ENCODE measurements at regions not wholly inside any gene's neighbourhood (a gene's known extent, or its start where the extent isn't known, plus 50 kb on each side); places are given as distances from the start of the nearest gene placed in this dataset.
A peak's percentile ranks its signal among the peaks of the same experiment; 100 is the strongest.

GRCh38 chr11:116148056-116148455 is 624.7 kb downstream of the BUD13 start:
- peak in 2 of 11 donors; percentile 13 to 22 for DNase-seq (ENCODE audit: extremely low read depth in 1 of 11, low read depth in 9 of 11, low spot score in 4 of 11)

GRCh38 chr11:116145187-116145865 is 627.5 kb downstream of the BUD13 start:
- DNase-seq (ENCODE audit: extremely low read depth in 1 of 11, low read depth in 9 of 11, low spot score in 4 of 11): no peak

GRCh38 chr11:116144387-116144958 is 628.3 kb downstream of the BUD13 start:
- DNase-seq (ENCODE audit: extremely low read depth in 1 of 11, low read depth in 9 of 11, low spot score in 4 of 11): no peak

- DNase-seq (ENCODE audit: extremely low read depth in 1 of 11, low read depth in 9 of 11, low spot score in 4 of 11): no peak
Measured at GRCh38 chr11:116138280-116138679, 634.1 kb upstream of the CADM1 start.

- DNase-seq (ENCODE audit: extremely low read depth in 1 of 11, low read depth in 9 of 11, low spot score in 4 of 11): no peak
Measured at GRCh38 chr11:116137753-116138152, 633.5 kb upstream of the CADM1 start.

GRCh38 chr11:116136987-116137674 is 632.9 kb upstream of the CADM1 start:
- DNase-seq (ENCODE audit: extremely low read depth in 1 of 11, low read depth in 9 of 11, low spot score in 4 of 11): no peak

- DNase-seq (ENCODE audit: extremely low read depth in 1 of 11, low read depth in 9 of 11, low spot score in 4 of 11): no peak
Measured at GRCh38 chr11:116135891-116136290, 631.7 kb upstream of the CADM1 start.

GRCh38 chr11:116134450-116134849 is 630.2 kb upstream of the CADM1 start:
- DNase-seq (ENCODE audit: extremely low read depth in 1 of 11, low read depth in 9 of 11, low spot score in 4 of 11): no peak

- DNase-seq (ENCODE audit: extremely low read depth in 1 of 11, low read depth in 9 of 11, low spot score in 4 of 11): no peak
Measured at GRCh38 chr11:116132273-116132978, 628.2 kb upstream of the CADM1 start.

GRCh38 chr11:116130122-116130521 is 625.9 kb upstream of the CADM1 start:
- peak in 1 of 11 donors; percentile 11 for DNase-seq (ENCODE audit: extremely low read depth in 1 of 11, low read depth in 9 of 11, low spot score in 4 of 11)

GRCh38 chr11:116129456-116129855 is 625.2 kb upstream of the CADM1 start:
- DNase-seq (ENCODE audit: extremely low read depth in 1 of 11, low read depth in 9 of 11, low spot score in 4 of 11): no peak

- DNase-seq (ENCODE audit: extremely low read depth in 1 of 11, low read depth in 9 of 11, low spot score in 4 of 11): no peak
Measured at GRCh38 chr11:116126562-116126961, 622.3 kb upstream of the CADM1 start.

GRCh38 chr11:116124922-116125714 is 620.9 kb upstream of the CADM1 start:
- no peak for DNase-seq (ENCODE audit: extremely low read depth in 1 of 11, low read depth in 9 of 11, low spot score in 4 of 11)

- no peak for DNase-seq (ENCODE audit: extremely low read depth in 1 of 11, low read depth in 9 of 11, low spot score in 4 of 11)
Measured at GRCh38 chr11:116123739-116124138, 619.5 kb upstream of the CADM1 start.

- no peak for DNase-seq (ENCODE audit: extremely low read depth in 1 of 11, low read depth in 9 of 11, low spot score in 4 of 11)
Measured at GRCh38 chr11:116122697-116123472, 618.7 kb upstream of the CADM1 start.

- DNase-seq (ENCODE audit: extremely low read depth in 1 of 11, low read depth in 9 of 11, low spot score in 4 of 11): no peak
Measured at GRCh38 chr11:116119158-116119557, 614.9 kb upstream of the CADM1 start.

- DNase-seq (ENCODE audit: extremely low read depth in 1 of 11, low read depth in 9 of 11, low spot score in 4 of 11): no peak
Measured at GRCh38 chr11:116118138-116118470, 613.9 kb upstream of the CADM1 start.

GRCh38 chr11:116117331-116118137 is 613.3 kb upstream of the CADM1 start:
- DNase-seq (ENCODE audit: extremely low read depth in 1 of 11, low read depth in 9 of 11, low spot score in 4 of 11): no peak

Measured in renal cortex interstitium (tissue), 11 donors.